B cell (primary cell): ENCODE measurements at regions not wholly inside any gene's neighbourhood (a gene's known extent, or its start where the extent isn't known, plus 50 kb on each side); places are given as distances from the start of the nearest gene placed in this dataset.

Experiments
- ATAC-seq: fragments of 200-7000 bp; cut with Tn5 transposase; one replicate; pipeline ENCODE4 v1.10.0; 2021; ENCODE audit warnings: low read depth, mild to moderate bottlenecking, moderate number of reproducible peaks, moderate library complexity
- CTCF ChIA-PET: fragments of 350-600 bp; sonication (Branson Sonifier 250); formaldehyde crosslinking; loops from one replicate; lab custom pipeline; 2021; ENCODE audit warnings: antibody characterized with exemption, inconsistent platforms; lab: Charles Lee
- POLR2A ChIA-PET: fragments of 350-600 bp; sonication (Branson Sonifier 250); formaldehyde crosslinking; loops from one replicate; lab custom pipeline; 2021; ENCODE audit warnings: antibody characterized with exemption; lab: Charles Lee
- DNase-seq: peaks from one replicate; pipeline ENCODE4 v3.0.0; 2013
- H2AFZ ChIP-seq: 2 replicates; pipeline ENCODE4 v1.6.1; 2012; ENCODE audit warnings: mild to moderate bottlenecking, low read depth, low read length; ENCODE audit not compliant: insufficient read depth, poor library complexity, severe bottlenecking
- H3K27ac ChIP-seq, 2 donors: 1 replicate in 1 of 2; 2 replicates in 1 of 2; pipeline ENCODE4 v1.5.1; 2012 to 2013; ENCODE audit warnings: low read length in 2 of 2, mild to moderate bottlenecking in 2 of 2, moderate library complexity in 1 of 2
- H3K27me3 ChIP-seq, 4 experiments: fragments of 200-600 bp in 1 of 4; sonication (generic) in 1 of 4; replicated peaks in 1 of 4; 1 replicate in 2 of 4; 2 replicates in 2 of 4; pipeline versions ENCODE4 v1.6.1 to v1.7.0; 2013 to 2016; ENCODE audit warnings: low read length in 3 of 4, mild to moderate bottlenecking in 2 of 4, mixed read lengths in 1 of 4, moderate library complexity in 1 of 4; ENCODE audit not compliant: insufficient read depth in 4 of 4, control insufficient read depth in 3 of 4; ENCODE audit errors: control extremely low read depth in 1 of 4
- H3K36me3 ChIP-seq, 2 experiments: replicated peaks in 1 of 2; 1 replicate in 1 of 2; 2 replicates in 1 of 2; pipeline versions ENCODE4 v1.6.1 to v1.7.1; 2013; ENCODE audit warnings: low read length in 1 of 2; ENCODE audit not compliant: insufficient read depth in 2 of 2, control insufficient read depth in 1 of 2; ENCODE audit errors: control extremely low read depth in 1 of 2, extremely low read depth in 1 of 2
- H3K4me1 ChIP-seq, 2 donors: fragments of 200-600 bp in 1 of 2; sonication (generic) in 1 of 2; 1 replicate in 1 of 2; 2 replicates in 1 of 2; pipeline versions ENCODE4 v1.5.1 to v1.6.1; 2013 to 2017; ENCODE audit warnings: low read length in 2 of 2; ENCODE audit not compliant: control insufficient read depth in 2 of 2, insufficient read depth in 2 of 2
- H3K4me2 ChIP-seq: replicated peaks from 2 replicates; pipeline ENCODE3; 2012; ENCODE audit warnings: mild to moderate bottlenecking, low read depth, low read length; ENCODE audit not compliant: poor library complexity, severe bottlenecking
- H3K4me3 ChIP-seq, 5 experiments: fragments of 200-600 bp in 1 of 5; sonication (generic) in 1 of 5; 1 replicate in 3 of 5; 2 replicates in 2 of 5; pipeline versions ENCODE4 v1.5.1 to v1.7.0; 2011 to 2016; ENCODE audit warnings: low read length in 4 of 5, mild to moderate bottlenecking in 4 of 5, low read depth in 2 of 5, control low read depth in 1 of 5, moderate library complexity in 1 of 5; ENCODE audit not compliant: insufficient read depth in 1 of 5; ENCODE audit errors: control extremely low read depth in 1 of 5, extremely low read depth in 1 of 5
- H3K79me2 ChIP-seq: fragments of 200-600 bp; sonication (generic); one replicate; pipeline ENCODE4 v1.6.0; 2016; ENCODE audit warnings: low read length; ENCODE audit not compliant: control insufficient read depth, insufficient read depth
- H3K9ac ChIP-seq: fragments of 200-600 bp; sonication (generic); 2 replicates; pipeline ENCODE4 v1.6.1; 2017; ENCODE audit warnings: mild to moderate bottlenecking, low read length, moderate library complexity
- H3K9me3 ChIP-seq, 3 donors: one replicate each; pipeline versions ENCODE4 v1.6.1 to v1.7.1; 2013; ENCODE audit warnings: low read length in 2 of 3; ENCODE audit not compliant: control insufficient read depth in 2 of 3, insufficient read depth in 1 of 3; ENCODE audit errors: control extremely low read depth in 1 of 3
- H4K20me1 ChIP-seq: 2 replicates; pipeline ENCODE4 v1.6.0; 2012; ENCODE audit warnings: mild to moderate bottlenecking, low read length; ENCODE audit not compliant: insufficient read depth, control insufficient read depth, poor library complexity, severe bottlenecking
- H3K27ac Mint-ChIP-seq: one replicate; pipeline ENCODE4 v1.8.0; 2021; ENCODE audit warnings: mixed read lengths
- H3K27me3 Mint-ChIP-seq: one replicate; pipeline ENCODE4 v1.8.0; 2021; ENCODE audit warnings: mixed read lengths
- H3K4me1 Mint-ChIP-seq: one replicate; pipeline ENCODE4 v1.8.0; 2021; ENCODE audit warnings: mixed read lengths
- H3K4me3 Mint-ChIP-seq: one replicate; pipeline ENCODE4 v1.8.0; 2021; ENCODE audit warnings: mixed read lengths
- H3K9me3 Mint-ChIP-seq: one replicate; pipeline ENCODE4 v1.8.0; 2022; ENCODE audit warnings: mixed read lengths; ENCODE audit not compliant: insufficient read depth
- EZH2 ChIP-seq: IDR thresholded peaks from 2 replicates; pipeline ENCODE4 v1.6.1; 2012; ENCODE audit warnings: borderline replicate concordance, low read depth, mild to moderate bottlenecking, moderate library complexity, low read length; ENCODE audit not compliant: insufficient read depth, poor library complexity, severe bottlenecking
- WGBS: methylation state at CpG from one replicate; pipeline ENCODE4 v1.1.5; 2013; ENCODE audit warnings: missing lambda C conversion rate; ENCODE audit not compliant: insufficient coverage; 5-methylcytosine and 5-hydroxymethylcytosine counted together
- intact Hi-C: fragments of 100-400 bp; cut with micrococcal nuclease; formaldehyde crosslinking; loops from one replicate; pipeline ENCODE4 v1.10.0; 2022
- TF ChIP-seq, protein P1 (sequence below): fragments of 200-600 bp; IDR thresholded peaks from one replicate; pipeline ENCODE4 v1.8.0; 2022; ENCODE audit warnings: antibody characterized with exemption, mild to moderate bottlenecking

GRCh38 chr13:86960876-86961275, 710.3 kb upstream of the SLITRK5 start:
- Mint-ChIP-seq H3K27ac (no peak overlapping the region), H3K9me3 (peaks cover 4% of the 10 kb centered on the region), H3K27me3 (no peaks in the 10 kb centered on the region), H3K4me3 (no peak overlapping the region), H3K4me1 (no peaks in the 10 kb centered on the region)
- Histone ChIP-seq H3K27ac (no peak overlapping the region), H4K20me1 (no peaks in the 10 kb centered on the region), H3K4me1 (no peaks in the 10 kb centered on the region), H3K9ac (no peak overlapping the region), H3K4me2 (no peak overlapping the region), H3K4me3 (no peak overlapping the region), H3K27me3 (no peaks in the 10 kb centered on the region), H3K9me3 (peaks cover 0 to 2% (median 0%) of the 10 kb centered on the region in 3 donors), H3K36me3 (no peaks in the 10 kb centered on the region), H2AFZ (no peak overlapping the region), H3K79me2 (no peaks in the 10 kb centered on the region)
- intact Hi-C loops: no loop called here
- no peak for ATAC-seq
- DNase-seq: no peak
- CTCF ChIA-PET: no interaction called here
- POLR2A ChIA-PET: no interaction called here
- TF ChIP-seq EZH2: no peak
- TF ChIP-seq, protein P1, sequence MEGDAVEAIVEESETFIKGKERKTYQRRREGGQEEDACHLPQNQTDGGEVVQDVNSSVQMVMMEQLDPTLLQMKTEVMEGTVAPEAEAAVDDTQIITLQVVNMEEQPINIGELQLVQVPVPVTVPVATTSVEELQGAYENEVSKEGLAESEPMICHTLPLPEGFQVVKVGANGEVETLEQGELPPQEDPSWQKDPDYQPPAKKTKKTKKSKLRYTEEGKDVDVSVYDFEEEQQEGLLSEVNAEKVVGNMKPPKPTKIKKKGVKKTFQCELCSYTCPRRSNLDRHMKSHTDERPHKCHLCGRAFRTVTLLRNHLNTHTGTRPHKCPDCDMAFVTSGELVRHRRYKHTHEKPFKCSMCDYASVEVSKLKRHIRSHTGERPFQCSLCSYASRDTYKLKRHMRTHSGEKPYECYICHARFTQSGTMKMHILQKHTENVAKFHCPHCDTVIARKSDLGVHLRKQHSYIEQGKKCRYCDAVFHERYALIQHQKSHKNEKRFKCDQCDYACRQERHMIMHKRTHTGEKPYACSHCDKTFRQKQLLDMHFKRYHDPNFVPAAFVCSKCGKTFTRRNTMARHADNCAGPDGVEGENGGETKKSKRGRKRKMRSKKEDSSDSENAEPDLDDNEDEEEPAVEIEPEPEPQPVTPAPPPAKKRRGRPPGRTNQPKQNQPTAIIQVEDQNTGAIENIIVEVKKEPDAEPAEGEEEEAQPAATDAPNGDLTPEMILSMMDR: no peak

DNA sequence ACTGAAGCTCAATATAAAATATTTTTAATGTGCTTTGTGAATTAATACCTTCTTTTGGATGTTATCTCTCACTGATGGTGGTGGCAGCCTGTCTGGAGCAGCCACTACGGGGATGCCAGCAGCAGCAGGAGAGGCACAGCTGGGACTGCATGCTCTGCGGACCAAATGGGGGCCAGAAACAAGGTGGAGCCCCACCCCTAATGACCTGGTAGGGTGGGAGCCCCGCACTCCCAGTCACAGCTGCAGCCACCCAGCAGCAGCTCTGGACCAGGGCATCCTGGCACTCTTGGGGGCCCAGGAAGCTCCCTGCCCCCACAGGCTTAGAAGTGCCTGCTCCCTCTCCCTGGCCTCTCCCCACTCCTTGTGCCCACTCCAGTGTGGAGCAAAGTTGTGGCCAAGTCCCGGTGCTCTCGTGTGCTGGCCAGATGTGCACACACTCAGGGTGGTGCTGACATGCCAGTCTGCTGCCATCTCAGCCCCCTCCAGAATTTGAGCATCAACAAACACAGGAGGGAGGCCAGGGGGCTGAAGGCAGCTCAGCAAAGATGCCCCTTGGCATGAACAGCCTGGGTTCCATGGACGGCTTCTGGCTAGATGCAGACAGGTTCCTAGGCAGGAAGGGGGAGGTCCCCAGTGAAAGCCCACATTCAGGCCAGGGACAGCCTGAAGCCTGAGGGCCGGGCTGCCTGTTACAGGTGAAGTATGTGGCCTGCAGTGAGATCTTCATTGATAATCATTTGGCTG, 696.7 kb upstream of the SLITRK5 start:
- Histone ChIP-seq H3K4me3 (no peak overlapping the region), H3K9me3 (peaks cover 0 to 8% (median 0%) of the 10 kb centered on the region in 3 donors), H3K4me2 (no peak overlapping the region), H3K79me2 (no peaks in the 10 kb centered on the region), H3K27ac (no peak overlapping the region), H2AFZ (no peak overlapping the region), H3K9ac (no peak overlapping the region), H3K4me1 (no peaks in the 10 kb centered on the region), H3K36me3 (no peaks in the 10 kb centered on the region), H3K27me3 (no peaks in the 10 kb centered on the region), H4K20me1 (no peaks in the 10 kb centered on the region)
- no peaks in the 10 kb centered on the region for H3K9me3 Mint-ChIP-seq
- H3K4me3 Mint-ChIP-seq: no peak overlapping the region
- intact Hi-C loops: no loop called here
- CTCF ChIA-PET: interaction anchor here (0.6 kb wide), 1 partner anchor 24 kb away, joined by 4 read pairs; no protein-coding TSS in a partner anchor
- WGBS: 87% methylated on average over 7 of the region's 7 CpGs
- POLR2A ChIA-PET: no interaction called here
- no peaks in the 10 kb centered on the region for H3K4me1 Mint-ChIP-seq
- TF ChIP-seq, protein P1: no peak
- TF ChIP-seq EZH2: no peak
- no peak for ATAC-seq
- no peaks in the 10 kb centered on the region for H3K27me3 Mint-ChIP-seq
- DNase-seq: no peak
- no peak overlapping the region for H3K27ac Mint-ChIP-seq
